ENCODE measurements at regions not wholly inside any gene's neighbourhood (a gene's known extent, or its start where the extent isn't known, plus 50 kb on each side); places are given as distances from the start of the nearest gene placed in this dataset.

DNA sequence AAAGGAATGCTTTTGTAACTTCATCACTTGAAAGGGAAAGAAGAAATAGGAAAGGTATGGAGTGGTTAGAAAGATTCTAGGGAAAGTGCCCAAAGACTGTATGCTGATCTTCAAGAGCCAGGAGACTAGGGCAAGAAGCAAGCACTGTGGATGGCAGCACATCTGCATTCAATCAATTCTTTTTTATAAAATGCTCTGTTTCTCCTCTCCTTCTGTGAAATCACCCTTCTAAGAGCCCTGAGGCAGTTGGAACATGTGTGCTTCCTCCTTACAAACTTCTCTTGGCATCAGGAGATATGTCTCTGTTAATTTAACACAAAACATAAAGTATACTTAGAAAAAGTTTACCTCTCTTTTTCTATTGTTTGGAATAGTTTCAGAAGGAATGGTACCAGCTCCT lies 1162.2 kb upstream of the GJE1 start:
- Histone ChIP-seq H3K4me3 (no peak overlapping the region), H3K9me3 (no peaks in the 10 kb centered on the region), H3K36me3 (no peaks in the 10 kb centered on the region), H3K27me3 (replicated peaks; ENCODE audit: insufficient read depth) (no peaks in the 10 kb centered on the region), H3K27ac (no peak overlapping the region), H3K4me1 (replicated peaks) (no peaks in the 10 kb centered on the region)
- TF ChIP-seq, protein P1, sequence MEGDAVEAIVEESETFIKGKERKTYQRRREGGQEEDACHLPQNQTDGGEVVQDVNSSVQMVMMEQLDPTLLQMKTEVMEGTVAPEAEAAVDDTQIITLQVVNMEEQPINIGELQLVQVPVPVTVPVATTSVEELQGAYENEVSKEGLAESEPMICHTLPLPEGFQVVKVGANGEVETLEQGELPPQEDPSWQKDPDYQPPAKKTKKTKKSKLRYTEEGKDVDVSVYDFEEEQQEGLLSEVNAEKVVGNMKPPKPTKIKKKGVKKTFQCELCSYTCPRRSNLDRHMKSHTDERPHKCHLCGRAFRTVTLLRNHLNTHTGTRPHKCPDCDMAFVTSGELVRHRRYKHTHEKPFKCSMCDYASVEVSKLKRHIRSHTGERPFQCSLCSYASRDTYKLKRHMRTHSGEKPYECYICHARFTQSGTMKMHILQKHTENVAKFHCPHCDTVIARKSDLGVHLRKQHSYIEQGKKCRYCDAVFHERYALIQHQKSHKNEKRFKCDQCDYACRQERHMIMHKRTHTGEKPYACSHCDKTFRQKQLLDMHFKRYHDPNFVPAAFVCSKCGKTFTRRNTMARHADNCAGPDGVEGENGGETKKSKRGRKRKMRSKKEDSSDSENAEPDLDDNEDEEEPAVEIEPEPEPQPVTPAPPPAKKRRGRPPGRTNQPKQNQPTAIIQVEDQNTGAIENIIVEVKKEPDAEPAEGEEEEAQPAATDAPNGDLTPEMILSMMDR (IDR thresholded peaks at IDR 0.05): no peak
- TF ChIP-seq POLR2AphosphoS5 (IDR thresholded peaks at IDR 0.05) (no peak), POLR2A (IDR thresholded peaks at IDR 0.05) (no peak)
- DNase-seq (ENCODE audit: low spot score): no peak
- intact Hi-C loops (cut with DNase I): no loop called here

DNA sequence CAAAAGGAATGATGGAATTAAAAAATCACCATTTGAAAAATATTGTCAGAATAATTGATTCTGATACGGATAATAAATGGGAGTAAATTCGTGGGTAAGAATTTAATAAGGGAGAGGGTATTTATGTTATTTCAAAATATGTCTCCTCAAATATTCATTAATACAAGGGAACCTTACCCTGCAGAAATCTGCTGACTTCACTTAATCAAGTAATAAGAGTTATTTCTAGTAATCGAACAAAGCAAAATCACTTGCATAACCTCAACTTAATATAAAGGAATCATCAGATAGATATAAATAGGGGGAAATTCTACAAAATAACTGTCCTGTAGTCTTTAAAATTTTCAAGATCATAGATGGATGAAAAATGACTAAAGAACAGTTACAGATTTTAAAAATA lies 1164.7 kb upstream of the GJE1 start:
- WGBS: 92% methylated on average over 3 of the region's 3 CpGs
- TF ChIP-seq, protein P1 (IDR thresholded peaks at IDR 0.05): no peak
- TF ChIP-seq POLR2AphosphoS5 (IDR thresholded peaks at IDR 0.05) (no peak), POLR2A (IDR thresholded peaks at IDR 0.05) (no peak)
- Histone ChIP-seq H3K4me3 (no peak overlapping the region), H3K36me3 (no peaks in the 10 kb centered on the region), H3K4me1 (replicated peaks) (no peaks in the 10 kb centered on the region), H3K27me3 (replicated peaks; ENCODE audit: insufficient read depth) (no peaks in the 10 kb centered on the region), H3K9me3 (no peaks in the 10 kb centered on the region), H3K27ac (no peak overlapping the region)
- intact Hi-C loops (cut with DNase I): no loop called here
- DNase-seq (ENCODE audit: low spot score): no peak

DNA sequence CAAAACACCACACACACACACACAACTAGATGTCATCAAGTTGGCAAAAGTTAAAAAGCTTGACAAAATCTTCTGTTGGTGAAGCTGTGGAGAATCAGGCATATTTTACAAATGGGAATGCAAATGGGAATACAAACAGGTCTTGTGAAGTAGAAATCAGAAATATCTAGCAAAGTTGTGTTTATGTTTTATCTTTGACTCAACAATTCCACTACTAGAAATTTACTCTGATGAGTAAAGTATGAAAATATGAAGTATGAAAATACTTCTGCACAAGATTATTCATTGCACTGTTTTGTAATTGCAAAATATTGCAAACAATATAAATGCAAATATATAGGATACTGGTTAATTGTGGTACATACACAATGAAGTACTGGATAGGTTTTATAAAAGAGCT lies 1166.0 kb upstream of the GJE1 start:
- H3K4me3 ChIP-seq: no peak overlapping the region
- H3K9me3 ChIP-seq: no peaks in the 10 kb centered on the region
- no peaks in the 10 kb centered on the region for H3K27me3 ChIP-seq (replicated peaks; ENCODE audit: insufficient read depth)
- TF ChIP-seq POLR2AphosphoS5 (IDR thresholded peaks at IDR 0.05) (no peak), POLR2A (IDR thresholded peaks at IDR 0.05) (no peak)
- TF ChIP-seq, protein P1 (IDR thresholded peaks at IDR 0.05): no peak
- H3K36me3 ChIP-seq: no peaks in the 10 kb centered on the region
- H3K4me1 ChIP-seq (replicated peaks): no peaks in the 10 kb centered on the region
- DNase-seq (ENCODE audit: low spot score): no peak
- no peak overlapping the region for H3K27ac ChIP-seq
- intact Hi-C loops (cut with DNase I): no loop called here

DNA sequence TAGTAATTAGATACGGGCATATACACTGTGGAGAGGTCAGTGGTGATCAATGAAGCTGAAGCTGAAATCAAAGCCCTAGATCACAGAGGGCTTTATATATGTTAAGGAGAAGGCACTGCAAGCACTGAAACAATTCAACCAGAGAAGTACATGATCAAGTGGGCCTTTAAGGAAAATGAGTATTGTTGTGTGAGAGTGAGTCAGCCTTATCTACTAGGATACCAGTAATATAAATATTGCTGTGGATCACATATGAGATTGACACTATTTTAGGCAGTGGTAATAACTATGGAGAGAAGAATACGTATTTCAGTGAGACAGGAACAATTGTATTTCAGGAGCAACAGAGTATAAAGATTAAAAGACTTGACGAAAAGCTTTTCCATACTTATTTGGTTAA lies 1172.2 kb upstream of the GJE1 start:
- H3K9me3 ChIP-seq: no peaks in the 10 kb centered on the region
- no peaks in the 10 kb centered on the region for H3K27me3 ChIP-seq (replicated peaks; ENCODE audit: insufficient read depth)
- H3K36me3 ChIP-seq: no peaks in the 10 kb centered on the region
- no peak overlapping the region for H3K27ac ChIP-seq
- 97% methylated on average over 3 of the region's 3 CpGs for WGBS
- no peaks in the 10 kb centered on the region for H3K4me1 ChIP-seq (replicated peaks)
- H3K4me3 ChIP-seq: no peak overlapping the region
- TF ChIP-seq POLR2AphosphoS5 (IDR thresholded peaks at IDR 0.05): no peak
- TF ChIP-seq POLR2A (IDR thresholded peaks at IDR 0.05): no peak
- TF ChIP-seq, protein P1 (IDR thresholded peaks at IDR 0.05): no peak
- intact Hi-C loops (cut with DNase I): no loop called here
- no peak for DNase-seq (ENCODE audit: low spot score)

DNA sequence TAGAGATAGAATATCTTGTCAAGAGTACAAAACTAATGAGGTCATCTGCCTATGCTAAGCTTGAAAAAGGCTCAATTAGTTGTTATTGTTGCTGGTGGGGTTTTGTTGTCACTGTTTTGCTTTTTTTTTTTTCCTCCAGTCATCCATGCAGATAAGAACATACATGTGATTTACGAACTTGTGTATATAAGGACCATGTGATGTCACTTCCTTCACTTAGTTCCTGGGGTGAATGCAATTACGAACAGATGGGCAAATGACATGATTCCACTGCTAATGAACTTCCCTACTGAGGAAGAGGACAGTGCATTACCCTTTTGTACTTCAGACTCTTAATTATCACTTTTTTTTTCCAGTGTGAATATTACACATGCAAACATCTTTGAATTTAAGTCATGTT lies 1175.3 kb upstream of the GJE1 start:
- DNase-seq (ENCODE audit: low spot score): no peak
- Histone ChIP-seq H3K36me3 (no peaks in the 10 kb centered on the region), H3K9me3 (no peaks in the 10 kb centered on the region), H3K4me3 (no peak overlapping the region), H3K4me1 (replicated peaks) (no peaks in the 10 kb centered on the region), H3K27ac (no peak overlapping the region), H3K27me3 (replicated peaks; ENCODE audit: insufficient read depth) (no peaks in the 10 kb centered on the region)
- no peak for TF ChIP-seq POLR2A (IDR thresholded peaks at IDR 0.05)
- TF ChIP-seq POLR2AphosphoS5 (IDR thresholded peaks at IDR 0.05): no peak
- TF ChIP-seq, protein P1 (IDR thresholded peaks at IDR 0.05): no peak
- intact Hi-C loops (cut with DNase I): no loop called here
- 92% methylated on average over 2 of the region's 2 CpGs for WGBS
